ENCODE measurements at regions not wholly inside any gene's neighbourhood (a gene's known extent, or its start where the extent isn't known, plus 50 kb on each side); places are given as distances from the start of the nearest gene placed in this dataset.

- CTCF ChIA-PET = no interaction called here
- no TSS peak for BruUV-seq (replicated peaks)
- POLR2A ChIA-PET (ENCODE audit: unreplicated experiment) = no interaction called here
Measured at GRCh38 chr6:40146902-40147301, 212.6 kb upstream of the MOCS1 start.

GRCh38 chr6:40139447-40139846 lies 205.2 kb upstream of the MOCS1 start:
- intact Hi-C loops (cut with micrococcal nuclease; ENCODE audit: unreplicated experiment) = no loop called here
- ChIA-PET CTCF (no interaction called here), POLR2A (ENCODE audit: unreplicated experiment) (no interaction called here)
- Histone ChIP-seq H3K4me3 (no peak overlapping the region), H3K27ac (no peak overlapping the region), H3K9me3 (ENCODE audit: insufficient read depth, low read depth) (no peaks in the 10 kb centered on the region), H3K79me2 (ENCODE audit: low read depth) (no peaks in the 10 kb centered on the region), H3K4me2 (no peak overlapping the region), H4K20me1 (ENCODE audit: insufficient read depth) (no peaks in the 10 kb centered on the region), H3K4me1 (replicated peaks; ENCODE audit: insufficient read depth) (no peaks in the 10 kb centered on the region), H3K9me2 (ENCODE audit: insufficient read depth) (no peaks in the 10 kb centered on the region), H2AFZ (no peak overlapping the region), H3K27me3 (ENCODE audit: insufficient read depth, low read depth) (peaks cover 8% of the 10 kb centered on the region; the same call in 1 of the 2 replicates), H3F3A (ENCODE audit: insufficient read depth, low read depth) (no peaks in the 10 kb centered on the region), H3K36me3 (ENCODE audit: low read depth) (no peaks in the 10 kb centered on the region)
- no peak for TF ChIP-seq EZH2 (IDR thresholded peaks at IDR 0.05; ENCODE audit: low read depth)
- no peak for TF ChIP-seq CTCF (conservative IDR thresholded peaks at IDR 0.05)
- no peak for DNase-seq
- BruUV-seq (replicated peaks) = no TSS peak

More at GRCh38 chr6:40146902-40147301, 212.6 kb upstream of the MOCS1 start:
- TF ChIP-seq EZH2 (IDR thresholded peaks at IDR 0.05; ENCODE audit: low read depth) (no peak), CTCF (conservative IDR thresholded peaks at IDR 0.05) (no peak)
- H3K79me2 ChIP-seq (ENCODE audit: low read depth) = no peaks in the 10 kb centered on the region
- H3K9me3 ChIP-seq (ENCODE audit: insufficient read depth, low read depth) = no peaks in the 10 kb centered on the region
- DNase-seq = no peak
- no peak overlapping the region for H2AFZ ChIP-seq
- H3K27me3 ChIP-seq (ENCODE audit: insufficient read depth, low read depth) = peaks cover 10% of the 10 kb centered on the region; the same call in 1 of the 2 replicates
- no peaks in the 10 kb centered on the region for H4K20me1 ChIP-seq (ENCODE audit: insufficient read depth)
- H3K4me3 ChIP-seq = no peak overlapping the region
- H3K4me2 ChIP-seq = no peak overlapping the region
- no peak overlapping the region for H3K27ac ChIP-seq
- intact Hi-C loops (cut with micrococcal nuclease; ENCODE audit: unreplicated experiment) = loop anchor here (5.0 kb wide), 1 partner anchor 595 kb away; no protein-coding TSS in a partner anchor
- no peaks in the 10 kb centered on the region for H3K36me3 ChIP-seq (ENCODE audit: low read depth)
- H3K9me2 ChIP-seq (ENCODE audit: insufficient read depth) = no peaks in the 10 kb centered on the region
- no peaks in the 10 kb centered on the region for H3F3A ChIP-seq (ENCODE audit: insufficient read depth, low read depth)
- H3K4me1 ChIP-seq (replicated peaks; ENCODE audit: insufficient read depth) = no peaks in the 10 kb centered on the region

- no TSS peak for BruUV-seq (replicated peaks)
- TF ChIP-seq EZH2 (IDR thresholded peaks at IDR 0.05; ENCODE audit: low read depth) (no peak), CTCF (conservative IDR thresholded peaks at IDR 0.05) (no peak)
- Histone ChIP-seq H3K4me2 (no peak overlapping the region), H3K79me2 (ENCODE audit: low read depth) (no peaks in the 10 kb centered on the region), H3K4me3 (no peak overlapping the region), H3F3A (ENCODE audit: insufficient read depth, low read depth) (no peaks in the 10 kb centered on the region), H2AFZ (no peak overlapping the region), H3K9me3 (ENCODE audit: insufficient read depth, low read depth) (no peaks in the 10 kb centered on the region), H3K9me2 (ENCODE audit: insufficient read depth) (no peaks in the 10 kb centered on the region), H3K27ac (no peak overlapping the region), H4K20me1 (ENCODE audit: insufficient read depth) (no peaks in the 10 kb centered on the region), H3K4me1 (replicated peaks; ENCODE audit: insufficient read depth) (no peaks in the 10 kb centered on the region), H3K27me3 (ENCODE audit: insufficient read depth, low read depth) (peaks cover 8% of the 10 kb centered on the region; the same call in 1 of the 2 replicates), H3K36me3 (ENCODE audit: low read depth) (no peaks in the 10 kb centered on the region)
- DNase-seq = no peak
- intact Hi-C loops (cut with micrococcal nuclease; ENCODE audit: unreplicated experiment) = no loop called here
- CTCF ChIA-PET = no interaction called here
- POLR2A ChIA-PET (ENCODE audit: unreplicated experiment) = no interaction called here
Measured at GRCh38 chr6:40138273-40138720, 204.0 kb upstream of the MOCS1 start.
